ENCODE measurements at regions not wholly inside any gene's neighbourhood (a gene's known extent, or its start where the extent isn't known, plus 50 kb on each side); places are given as distances from the start of the nearest gene placed in this dataset.

DNA sequence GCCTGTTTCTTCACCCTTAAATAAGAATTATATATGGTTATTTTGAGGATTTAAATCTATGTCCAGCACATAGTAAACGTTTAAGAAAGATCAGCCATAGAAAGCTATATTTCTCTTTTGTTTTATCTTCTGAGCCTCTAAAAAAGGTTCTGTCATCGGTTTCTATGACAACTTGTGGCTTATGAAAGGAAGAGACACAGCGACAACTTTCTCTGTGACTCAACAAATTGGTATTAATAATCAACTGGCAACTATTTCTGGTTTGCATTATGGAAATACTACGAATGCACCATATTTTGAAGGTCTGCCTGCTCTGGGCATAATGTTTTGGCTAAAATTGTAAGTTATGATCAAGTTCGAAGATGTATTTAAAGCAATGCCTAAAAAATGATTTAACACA, 751.0 kb downstream of the CD109 start:
- Histone ChIP-seq H3K9me3 (replicated peaks; ENCODE audit: control insufficient read depth, insufficient read depth, low read depth, low read length) (no peaks in the 10 kb centered on the region), H4K20me1 (replicated peaks; ENCODE audit: control insufficient read depth, insufficient read depth, low read length) (no peaks in the 10 kb centered on the region), H3K27me3 (ENCODE audit: control insufficient read depth in 2 of 2, insufficient read depth in 2 of 2, low read length in 2 of 2) (no peaks in the 10 kb centered on the region), H3K27ac (ENCODE audit: extremely low read depth, low read depth, low read length) (no peak overlapping the region), H3K79me2 (ENCODE audit: control insufficient read depth, insufficient read depth, low read length) (no peaks in the 10 kb centered on the region), H2AFZ (ENCODE audit: low read depth, low read length) (no peak overlapping the region), H3K9me1 (ENCODE audit: control insufficient read depth, insufficient read depth, low read length) (no peaks in the 10 kb centered on the region), H3K36me3 (ENCODE audit: control insufficient read depth, insufficient read depth, low read length) (no peaks in the 10 kb centered on the region), H3K4me2 (ENCODE audit: insufficient read depth, low read length) (no peak overlapping the region), H3K4me1 (replicated peaks in 1 of 2; ENCODE audit: control insufficient read depth in 2 of 2, insufficient read depth in 2 of 2, low read length in 2 of 2) (no peaks in the 10 kb centered on the region), H3K9ac (ENCODE audit: insufficient read depth in 1 of 2, low read depth in 2 of 2, low read length in 2 of 2) (no peak overlapping the region), H3K4me3 (no peak overlapping the region)
- ATAC-seq (no peak), DNase-seq (ENCODE audit: extremely low read depth in 1 of 4, low spot score in 3 of 4) (no peak), FAIRE-seq (no peak)
- ChIA-PET POLR2A (no interaction called here), CTCF (ENCODE audit: low intra/inter-chr PET ratio) (no interaction called here)
- 0 out of 2 replicates have a peak, but pooled peaks have one; percentile 6 for TF ChIP-seq RFX1 (IDR thresholded peaks at IDR 0.05)
- no peak for TF ChIP-seq KLF13 (tag; IDR thresholded peaks at IDR 0.05; ENCODE audit: borderline replicate concordance, low read depth)
- in situ Hi-C loops (cut with MboI) (no loop called here), intact Hi-C loops (cut with micrococcal nuclease) (no loop called here)
- 0% methylated on average over 5 of the region's 5 CpGs for WGBS (ENCODE audit: insufficient coverage, low coverage, missing lambda C conversion rate)
- no TSS peak for BruUV-seq (replicated peaks)

DNA sequence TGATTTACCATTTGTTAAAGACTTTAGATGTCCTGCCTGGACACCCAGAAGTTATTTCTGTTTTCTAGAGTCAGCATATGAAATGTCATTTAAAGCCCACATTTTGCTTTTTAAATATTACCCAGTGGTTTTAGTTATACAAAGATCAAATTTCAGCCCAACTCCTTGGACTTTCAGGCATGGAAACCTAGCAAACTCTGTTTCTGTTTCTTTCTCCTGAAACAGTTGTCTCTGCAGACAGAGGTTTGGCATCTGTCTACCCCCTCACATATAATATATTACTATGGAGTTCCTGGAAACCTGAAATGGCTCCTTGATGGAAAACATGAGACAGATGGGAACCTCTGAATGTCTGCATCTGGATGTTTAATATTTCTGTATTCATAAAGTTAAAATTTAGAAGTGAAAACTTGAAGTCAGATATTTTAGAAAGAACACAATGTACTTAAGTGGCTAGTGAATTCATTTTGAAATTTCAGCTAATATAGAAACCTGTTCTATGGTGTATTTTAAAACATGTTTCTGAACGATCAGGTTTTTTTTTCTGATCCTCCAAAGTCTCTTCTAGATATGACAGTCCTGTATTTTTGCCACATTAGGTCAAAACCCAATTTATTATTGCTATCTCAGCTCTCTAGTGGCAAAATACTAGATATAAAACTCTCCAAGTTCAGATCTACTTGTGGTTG, 743.3 kb downstream of the CD109 start:
- 0% methylated on average over 1 of the region's 1 CpG for WGBS (ENCODE audit: insufficient coverage, low coverage, missing lambda C conversion rate)
- TF ChIP-seq ZNF165 (CRISPR knock-in tag; IDR thresholded peaks at IDR 0.05; ENCODE audit: borderline replicate concordance) (no peak), FIP1L1 (IDR thresholded peaks at IDR 0.05; ENCODE audit: low read depth, low read length, poor library complexity, severe bottlenecking) (no peak)

More for the DNA sequence above, 743.3 kb downstream of the CD109 start:
- ChIA-PET POLR2A (no interaction called here), CTCF (ENCODE audit: low intra/inter-chr PET ratio) (no interaction called here)
- in situ Hi-C loops (cut with MboI) (no loop called here), intact Hi-C loops (cut with micrococcal nuclease) (no loop called here)
- no TSS peak for BruUV-seq (replicated peaks)
- H2AFZ ChIP-seq (ENCODE audit: low read depth, low read length): no peak overlapping the region
- no peak overlapping the region for H3K27ac ChIP-seq (ENCODE audit: extremely low read depth, low read depth, low read length)
- ATAC-seq: no peak
- FAIRE-seq: no peak
- no peaks in the 10 kb centered on the region for H3K27me3 ChIP-seq (ENCODE audit: control insufficient read depth in 2 of 2, insufficient read depth in 2 of 2, low read length in 2 of 2)
- no peaks in the 10 kb centered on the region for H3K4me1 ChIP-seq (replicated peaks in 1 of 2; ENCODE audit: control insufficient read depth in 2 of 2, insufficient read depth in 2 of 2, low read length in 2 of 2)
- H3K9me1 ChIP-seq (ENCODE audit: control insufficient read depth, insufficient read depth, low read length): no peaks in the 10 kb centered on the region
- H4K20me1 ChIP-seq (replicated peaks; ENCODE audit: control insufficient read depth, insufficient read depth, low read length): no peaks in the 10 kb centered on the region
- no peaks in the 10 kb centered on the region for H3K36me3 ChIP-seq (ENCODE audit: control insufficient read depth, insufficient read depth, low read length)
- no peaks in the 10 kb centered on the region for H3K79me2 ChIP-seq (ENCODE audit: control insufficient read depth, insufficient read depth, low read length)
- H3K9ac ChIP-seq (ENCODE audit: insufficient read depth in 1 of 2, low read depth in 2 of 2, low read length in 2 of 2): no peak overlapping the region
- no peaks in the 10 kb centered on the region for H3K9me3 ChIP-seq (replicated peaks; ENCODE audit: control insufficient read depth, insufficient read depth, low read depth, low read length)
- H3K4me2 ChIP-seq (ENCODE audit: insufficient read depth, low read length): no peak overlapping the region
- H3K4me3 ChIP-seq: no peak overlapping the region
- DNase-seq (ENCODE audit: extremely low read depth in 1 of 4, low spot score in 3 of 4): no peak

All from K562 (cell line).